Caki2 (cell line): ENCODE measurements at regions not wholly inside any gene's neighbourhood (a gene's known extent, or its start where the extent isn't known, plus 50 kb on each side); places are given as distances from the start of the nearest gene placed in this dataset.
"Not testable (repeated sequence)": the region's sequence is repeated elsewhere in the genome, so short reads cannot be mapped to it uniquely, and the experiment has no call there.

ENCODE experiments used
- DNase-seq: peaks from one replicate; pipeline ENCODE4 v3.0.0-alpha.2; 2015; ENCODE audit warnings: low read depth
- in situ Hi-C: cut with HindIII; loops from 2 replicates; pipeline ENCODE4 v1.10.0; 2016; ENCODE audit warnings: low sequenced_read_pairs, low pct_unique_long_range_greater_than_20kb, mixed read lengths

- DNase-seq, in situ Hi-C loops: not testable (repeated sequence)
Observed at GRCh38 chr19:23984911-23985310, 70.2 kb downstream of the ZNF726 start.

GRCh38 chr19:23986623-23987022 lies 71.9 kb downstream of the ZNF726 start:
- no peak for DNase-seq
- in situ Hi-C loops: no loop called here

GRCh38 chr19:23991170-23991569 lies 76.5 kb downstream of the ZNF726 start:
- DNase-seq: peak; percentile 74
- in situ Hi-C loops: no loop called here

GRCh38 chr19:23992348-23992747 lies 77.7 kb downstream of the ZNF726 start:
- no peak for DNase-seq
- in situ Hi-C loops: no loop called here

GRCh38 chr19:23993440-23993839 lies 78.8 kb downstream of the ZNF726 start:
- DNase-seq: no peak
- in situ Hi-C loops: no loop called here

- in situ Hi-C loops: no loop called here
- peak; percentile 16 for DNase-seq
Observed at GRCh38 chr19:23996549-23996948, 81.9 kb downstream of the ZNF726 start.

- DNase-seq: no peak
Observed at GRCh38 chr19:23998568-23998967, 83.9 kb downstream of the ZNF726 start.

GRCh38 chr19:23999821-24000610 lies 85.3 kb downstream of the ZNF726 start:
- DNase-seq: no peak
- in situ Hi-C loops: no loop called here

More at GRCh38 chr19:23998568-23998967, 83.9 kb downstream of the ZNF726 start:
- in situ Hi-C loops: no loop called here

- DNase-seq: no peak
Observed at GRCh38 chr19:24000656-24001055, 86.0 kb downstream of the ZNF726 start.

GRCh38 chr19:24002256-24002945 lies 84.6 kb upstream of the ZNF254 start:
- no peak for DNase-seq
- in situ Hi-C loops: no loop called here

More at GRCh38 chr19:24000656-24001055, 86.0 kb downstream of the ZNF726 start:
- in situ Hi-C loops: no loop called here

- DNase-seq: no peak
- in situ Hi-C loops: no loop called here
Observed at GRCh38 chr19:24003537-24003936, 83.5 kb upstream of the ZNF254 start.

- in situ Hi-C loops: no loop called here
Observed at GRCh38 chr19:24004166-24004565, 82.8 kb upstream of the ZNF254 start.

GRCh38 chr19:24029941-24030636 lies 56.9 kb upstream of the ZNF254 start:
- in situ Hi-C loops: no loop called here

More at GRCh38 chr19:24004166-24004565, 82.8 kb upstream of the ZNF254 start:
- no peak for DNase-seq

GRCh38 chr19:24032651-24033050 lies 54.3 kb upstream of the ZNF254 start:
- DNase-seq: no peak
- in situ Hi-C loops: no loop called here

More at GRCh38 chr19:24029941-24030636, 56.9 kb upstream of the ZNF254 start:
- DNase-seq: no peak

- in situ Hi-C loops: no loop called here
- DNase-seq: peak; percentile 92
Observed at GRCh38 chr19:24033301-24033962, 53.6 kb upstream of the ZNF254 start.

- in situ Hi-C loops: no loop called here
- DNase-seq: no peak
Observed at GRCh38 chr19:24033963-24034342, 53.0 kb upstream of the ZNF254 start.

GRCh38 chr19:24035261-24035880 lies 51.6 kb upstream of the ZNF254 start:
- in situ Hi-C loops, DNase-seq: not testable (repeated sequence)
